H9 (cell line): ENCODE measurements at regions not wholly inside any gene's neighbourhood (a gene's known extent, or its start where the extent isn't known, plus 50 kb on each side); places are given as distances from the start of the nearest gene placed in this dataset.

ENCODE experiments used
- DNase-seq: peaks from one replicate; pipeline ENCODE4 v3.0.0-alpha.2; 2017
- H2AFZ ChIP-seq: one replicate; pipeline ENCODE4 v1.6.1; 2013; ENCODE audit warnings: mild to moderate bottlenecking, low read length, control low read depth, moderate library complexity
- H2AK5ac ChIP-seq: 2 replicates; pipeline ENCODE4 v1.6.1; 2013; ENCODE audit warnings: low read length, control low read depth, mixed read lengths; ENCODE audit not compliant: insufficient read length
- H2BK120ac ChIP-seq: one replicate; pipeline ENCODE4 v1.6.1; 2013; ENCODE audit warnings: low read depth, mild to moderate bottlenecking, low read length, control low read depth, inconsistent platforms; ENCODE audit not compliant: poor library complexity, severe bottlenecking
- H2BK12ac ChIP-seq: 2 replicates; pipeline ENCODE4 v1.6.1; 2013; ENCODE audit warnings: low read length, control low read depth, mixed read lengths, low read depth; ENCODE audit not compliant: insufficient read length
- H2BK15ac ChIP-seq: 2 replicates; pipeline ENCODE4 v1.6.1; 2013; ENCODE audit warnings: low read depth, low read length, control low read depth
- H2BK20ac ChIP-seq: one replicate; pipeline ENCODE4 v1.6.1; 2013; ENCODE audit warnings: low read depth, mild to moderate bottlenecking, low read length, control low read depth, inconsistent platforms; ENCODE audit not compliant: poor library complexity, severe bottlenecking
- H2BK5ac ChIP-seq: 2 replicates; pipeline ENCODE4 v1.6.1; 2013; ENCODE audit warnings: low read length, control low read depth, mixed read lengths; ENCODE audit not compliant: insufficient read length
- H3K14ac ChIP-seq: 2 replicates; pipeline ENCODE4 v1.6.1; 2013; ENCODE audit warnings: low read length, control low read depth; ENCODE audit not compliant: insufficient read depth
- H3K18ac ChIP-seq: 2 replicates; pipeline ENCODE4 v1.6.1; 2013; ENCODE audit warnings: low read depth, mild to moderate bottlenecking, mixed read lengths, low read length, control low read depth; ENCODE audit not compliant: insufficient read length
- H3K23ac ChIP-seq: 2 replicates; pipeline ENCODE4 v1.6.1; 2013; ENCODE audit warnings: low read length, control low read depth, mixed read lengths, low read depth; ENCODE audit not compliant: insufficient read length
- H3K23me2 ChIP-seq: 2 replicates; pipeline ENCODE4 v1.6.1; 2013; ENCODE audit warnings: low read depth, mild to moderate bottlenecking, mixed read lengths, low read length, control low read depth; ENCODE audit not compliant: insufficient read length, poor library complexity, severe bottlenecking
- H3K27ac ChIP-seq: 2 replicates; pipeline ENCODE4 v1.5.1; 2013; ENCODE audit warnings: low read length, control low read depth, mixed read lengths, low read depth; ENCODE audit not compliant: insufficient read length
- H3K27me3 ChIP-seq: 2 replicates; pipeline ENCODE4 v1.6.1; 2013; ENCODE audit warnings: low read length, control low read depth, inconsistent platforms; ENCODE audit not compliant: insufficient read depth
- H3K4ac ChIP-seq: 2 replicates; pipeline ENCODE4 v1.6.1; 2013; ENCODE audit warnings: low read depth, mild to moderate bottlenecking, control low read depth, inconsistent platforms, low read length, moderate library complexity
- H3K4me1 ChIP-seq: 2 replicates; pipeline ENCODE4 v1.6.1; 2013; ENCODE audit warnings: low read length, control low read depth, inconsistent platforms; ENCODE audit not compliant: insufficient read depth
- H3K4me2 ChIP-seq: 2 replicates; pipeline ENCODE4 v1.6.1; 2013; ENCODE audit warnings: low read length, control low read depth, mixed read lengths; ENCODE audit not compliant: insufficient read length, insufficient read depth
- H3K56ac ChIP-seq: 2 replicates; pipeline ENCODE4 v1.6.1; 2013; ENCODE audit warnings: low read depth, mild to moderate bottlenecking, mixed read lengths, low read length, control low read depth; ENCODE audit not compliant: insufficient read length
- H3K79me1 ChIP-seq: 2 replicates; pipeline ENCODE4 v1.6.1; 2013; ENCODE audit warnings: low read depth, mild to moderate bottlenecking, moderate library complexity, low read length, control low read depth, inconsistent platforms; ENCODE audit not compliant: insufficient read depth, poor library complexity, severe bottlenecking
- H3K79me2 ChIP-seq: 2 replicates; pipeline ENCODE4 v1.6.1; 2013; ENCODE audit warnings: low read length, control low read depth, inconsistent platforms; ENCODE audit not compliant: insufficient read depth
- H3K9ac ChIP-seq: 2 replicates; pipeline ENCODE4 v1.6.1; 2013; ENCODE audit warnings: low read length, control low read depth, mixed read lengths; ENCODE audit not compliant: insufficient read length; ENCODE audit errors: extremely low read depth
- H3K9me3 ChIP-seq: one replicate; pipeline ENCODE4 v1.6.1; 2013; ENCODE audit warnings: low read depth, low read length, inconsistent platforms; ENCODE audit not compliant: control insufficient read depth
- H3T11ph ChIP-seq: one replicate; pipeline ENCODE4 v1.6.1; 2013; ENCODE audit warnings: mild to moderate bottlenecking, low read length, control low read depth, inconsistent platforms
- H4K20me1 ChIP-seq: one replicate; pipeline ENCODE4 v1.6.1; 2013; ENCODE audit not compliant: control insufficient read depth, insufficient read length, insufficient read depth
- H4K5ac ChIP-seq: 2 replicates; pipeline ENCODE4 v1.6.1; 2013; ENCODE audit warnings: low read depth, mild to moderate bottlenecking, mixed read lengths, low read length, control low read depth; ENCODE audit not compliant: insufficient read length
- H4K8ac ChIP-seq: replicated peaks from 2 replicates; pipeline ENCODE4 v1.6.1; 2013; ENCODE audit warnings: low read length, control low read depth, mixed read lengths, low read depth; ENCODE audit not compliant: insufficient read length
- H4K91ac ChIP-seq: 2 replicates; pipeline ENCODE4 v1.6.1; 2013; ENCODE audit warnings: low read depth, mild to moderate bottlenecking, moderate library complexity, mixed read lengths, low read length, control low read depth; ENCODE audit not compliant: insufficient read length
- H3K27ac Mint-ChIP-seq, 3 experiments: 2 replicates in 2 of 3; 3 replicates in 1 of 3; pipeline ENCODE4 v1.8.0; 2020 to 2021; ENCODE audit warnings: mixed read lengths in 3 of 3, mild to moderate bottlenecking in 1 of 3, moderate library complexity in 1 of 3
- H3K27me3 Mint-ChIP-seq: 2 replicates; pipeline ENCODE4 v1.8.0; 2021; ENCODE audit warnings: low read depth, mild to moderate bottlenecking, moderate library complexity, mixed read lengths
- H3K36me3 Mint-ChIP-seq, 3 experiments: 2 replicates in 2 of 3; 3 replicates in 1 of 3; pipeline ENCODE4 v1.8.0; 2020 to 2021; ENCODE audit warnings: low read depth in 3 of 3, mixed read lengths in 3 of 3; ENCODE audit not compliant: insufficient read depth in 1 of 3
- H3K4me1 Mint-ChIP-seq, 2 experiments: 2 replicates each; pipeline ENCODE4 v1.8.0; 2020; ENCODE audit warnings: mixed read lengths in 2 of 2
- H3K4me3 Mint-ChIP-seq, 2 experiments: 2 replicates in 1 of 2; 3 replicates in 1 of 2; pipeline ENCODE4 v1.8.0; 2020 to 2021; ENCODE audit warnings: mild to moderate bottlenecking in 2 of 2, mixed read lengths in 2 of 2, moderate library complexity in 1 of 2
- H3K9me3 Mint-ChIP-seq, 2 experiments: 2 replicates in 1 of 2; 3 replicates in 1 of 2; pipeline ENCODE4 v1.8.0; 2020; ENCODE audit warnings: mild to moderate bottlenecking in 2 of 2, mixed read lengths in 2 of 2, moderate library complexity in 1 of 2
- WGBS: extraction: QIAGEN DNeasy Blood & Tissue Kit; methylation state at CpG from one replicate; pipeline ENCODE4 v1.1.7; 2013; ENCODE audit warnings: missing lambda C conversion rate, low lambda C conversion rate, mixed read lengths; ENCODE audit not compliant: insufficient read length; ENCODE audit errors: extremely low coverage; 5-methylcytosine and 5-hydroxymethylcytosine counted together
- TF ChIP-seq, protein P1 (sequence below): fragments of 200-600 bp; sonication (generic); conservative IDR thresholded peaks from 3 replicates; pipeline ENCODE4 v1.8.0; 2021; ENCODE audit warnings: antibody characterized with exemption, mild to moderate bottlenecking

DNA sequence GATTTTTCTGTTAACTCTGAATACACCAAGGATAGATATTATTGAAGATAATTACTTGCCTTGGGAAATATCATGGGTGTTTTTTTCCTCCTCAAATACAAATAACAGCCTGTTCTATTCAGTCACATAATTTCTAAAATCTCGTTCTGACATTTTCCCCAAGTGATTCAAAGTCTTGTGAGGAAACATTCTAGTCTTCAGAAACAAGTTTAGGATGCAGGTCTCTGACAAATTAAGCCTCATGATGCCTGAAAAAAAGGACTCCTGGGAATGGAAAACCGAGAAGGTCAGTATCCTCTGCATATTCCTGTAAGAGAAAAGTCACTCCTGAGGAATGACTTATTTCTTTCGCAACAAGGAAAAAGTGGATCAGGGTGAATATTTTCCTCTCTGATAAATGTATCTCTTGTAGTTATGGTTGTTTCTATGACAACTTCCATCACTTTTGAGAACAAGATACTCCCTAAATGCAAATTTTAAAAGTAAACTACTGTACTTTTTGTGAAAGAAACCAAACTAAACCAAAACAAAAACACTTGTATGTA, 384.6 kb downstream of the CNTNAP4 start:
- whole genome bisulfite sequencing: no CpG with 5 or more reads among the region's 3 CpGs
- no peak overlapping the region for H2BK20ac ChIP-seq
- no peak overlapping the region for H2AFZ ChIP-seq
- H3K4me2 ChIP-seq: no peak overlapping the region
- no peak overlapping the region for H4K8ac ChIP-seq
- no peaks in the 10 kb centered on the region for H3K79me1 ChIP-seq
- Mint-ChIP-seq H3K4me1 (no peaks in the 10 kb centered on the region), H3K27me3 (peaks cover 5% of the 10 kb centered on the region), H3K4me3 (no peak overlapping the region), H3K36me3 (no peaks in the 10 kb centered on the region), H3K9me3 (no peaks in the 10 kb centered on the region), H3K27ac (no peak overlapping the region)
- TF ChIP-seq, protein P1, sequence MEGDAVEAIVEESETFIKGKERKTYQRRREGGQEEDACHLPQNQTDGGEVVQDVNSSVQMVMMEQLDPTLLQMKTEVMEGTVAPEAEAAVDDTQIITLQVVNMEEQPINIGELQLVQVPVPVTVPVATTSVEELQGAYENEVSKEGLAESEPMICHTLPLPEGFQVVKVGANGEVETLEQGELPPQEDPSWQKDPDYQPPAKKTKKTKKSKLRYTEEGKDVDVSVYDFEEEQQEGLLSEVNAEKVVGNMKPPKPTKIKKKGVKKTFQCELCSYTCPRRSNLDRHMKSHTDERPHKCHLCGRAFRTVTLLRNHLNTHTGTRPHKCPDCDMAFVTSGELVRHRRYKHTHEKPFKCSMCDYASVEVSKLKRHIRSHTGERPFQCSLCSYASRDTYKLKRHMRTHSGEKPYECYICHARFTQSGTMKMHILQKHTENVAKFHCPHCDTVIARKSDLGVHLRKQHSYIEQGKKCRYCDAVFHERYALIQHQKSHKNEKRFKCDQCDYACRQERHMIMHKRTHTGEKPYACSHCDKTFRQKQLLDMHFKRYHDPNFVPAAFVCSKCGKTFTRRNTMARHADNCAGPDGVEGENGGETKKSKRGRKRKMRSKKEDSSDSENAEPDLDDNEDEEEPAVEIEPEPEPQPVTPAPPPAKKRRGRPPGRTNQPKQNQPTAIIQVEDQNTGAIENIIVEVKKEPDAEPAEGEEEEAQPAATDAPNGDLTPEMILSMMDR: no peak
- no peak overlapping the region for H4K91ac ChIP-seq
- H3T11ph ChIP-seq: no peak overlapping the region
- H4K5ac ChIP-seq: no peak overlapping the region
- no peak overlapping the region for H2BK15ac ChIP-seq
- H2BK12ac ChIP-seq: no peak overlapping the region
- no peaks in the 10 kb centered on the region for H3K27me3 ChIP-seq
- H3K9ac ChIP-seq: no peak overlapping the region
- H3K27ac ChIP-seq: no peak overlapping the region
- H3K56ac ChIP-seq: no peak overlapping the region
- no peak overlapping the region for H3K14ac ChIP-seq
- H3K79me2 ChIP-seq: no peaks in the 10 kb centered on the region
- H2BK120ac ChIP-seq: no peak overlapping the region
- no peak overlapping the region for H2BK5ac ChIP-seq
- no peak overlapping the region for H2AK5ac ChIP-seq
- H3K9me3 ChIP-seq: no peaks in the 10 kb centered on the region
- H3K18ac ChIP-seq: no peak overlapping the region
- no peak for DNase-seq
- H3K23me2 ChIP-seq: no peaks in the 10 kb centered on the region
- no peak overlapping the region for H3K4ac ChIP-seq
- H3K23ac ChIP-seq: no peak overlapping the region
- no peaks in the 10 kb centered on the region for H3K4me1 ChIP-seq
- no peaks in the 10 kb centered on the region for H4K20me1 ChIP-seq
